ENCODE measurements at regions not wholly inside any gene's neighbourhood (a gene's known extent, or its start where the extent isn't known, plus 50 kb on each side); places are given as distances from the start of the nearest gene placed in this dataset.
"Not testable (repeated sequence)": the region's sequence is repeated elsewhere in the genome, so short reads cannot be mapped to it uniquely, and the experiment has no call there.

DNA sequence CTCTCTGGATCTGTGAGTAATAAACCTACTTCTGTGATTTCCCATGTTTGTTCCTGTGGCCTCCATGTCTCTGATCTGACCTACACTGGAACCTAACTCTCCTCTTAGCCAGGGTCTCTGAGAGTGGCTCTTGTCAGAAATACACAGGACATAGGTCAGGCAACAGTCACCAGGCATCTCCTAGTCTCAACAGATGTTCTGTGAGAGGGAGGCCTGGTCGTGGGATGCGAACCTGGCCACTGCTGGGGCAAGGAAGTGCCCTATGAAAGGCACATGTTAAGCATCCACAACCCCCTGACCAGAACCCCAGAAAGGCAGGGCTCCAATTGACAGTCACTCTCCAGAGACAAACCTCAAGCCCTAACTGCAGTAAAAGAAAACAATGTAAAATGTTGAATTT is 2771.5 kb downstream of the RPIA start:
- TF ChIP-seq POLR2A (IDR thresholded peaks at IDR 0.05; ENCODE audit: low read depth, low read length); POLR2AphosphoS5 (IDR thresholded peaks at IDR 0.05; ENCODE audit: low read depth, low read length); TAF1 (IDR thresholded peaks at IDR 0.05; ENCODE audit: borderline replicate concordance, low read depth, low read length): not testable (repeated sequence)

Data from GM12892 (cell line).